ENCODE measurements at regions not wholly inside any gene's neighbourhood (a gene's known extent, or its start where the extent isn't known, plus 50 kb on each side); places are given as distances from the start of the nearest gene placed in this dataset.

- TF ChIP-seq, protein P1, sequence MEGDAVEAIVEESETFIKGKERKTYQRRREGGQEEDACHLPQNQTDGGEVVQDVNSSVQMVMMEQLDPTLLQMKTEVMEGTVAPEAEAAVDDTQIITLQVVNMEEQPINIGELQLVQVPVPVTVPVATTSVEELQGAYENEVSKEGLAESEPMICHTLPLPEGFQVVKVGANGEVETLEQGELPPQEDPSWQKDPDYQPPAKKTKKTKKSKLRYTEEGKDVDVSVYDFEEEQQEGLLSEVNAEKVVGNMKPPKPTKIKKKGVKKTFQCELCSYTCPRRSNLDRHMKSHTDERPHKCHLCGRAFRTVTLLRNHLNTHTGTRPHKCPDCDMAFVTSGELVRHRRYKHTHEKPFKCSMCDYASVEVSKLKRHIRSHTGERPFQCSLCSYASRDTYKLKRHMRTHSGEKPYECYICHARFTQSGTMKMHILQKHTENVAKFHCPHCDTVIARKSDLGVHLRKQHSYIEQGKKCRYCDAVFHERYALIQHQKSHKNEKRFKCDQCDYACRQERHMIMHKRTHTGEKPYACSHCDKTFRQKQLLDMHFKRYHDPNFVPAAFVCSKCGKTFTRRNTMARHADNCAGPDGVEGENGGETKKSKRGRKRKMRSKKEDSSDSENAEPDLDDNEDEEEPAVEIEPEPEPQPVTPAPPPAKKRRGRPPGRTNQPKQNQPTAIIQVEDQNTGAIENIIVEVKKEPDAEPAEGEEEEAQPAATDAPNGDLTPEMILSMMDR (IDR thresholded peaks at IDR 0.05 in 8 of 11, conservative IDR thresholded peaks at IDR 0.05 in 3 of 11): no peak
- no peak for TF ChIP-seq POLR2AphosphoS5 (IDR thresholded peaks at IDR 0.05)
- no peak for TF ChIP-seq POLR2A (IDR thresholded peaks at IDR 0.05)
- intact Hi-C loops (cut with DNase I; ENCODE audit: low total_unique reads): no loop called here
- Histone ChIP-seq H3K36me3 (no peaks in the 10 kb centered on the region), H3K4me3 (no peak overlapping the region), H3K9me3 (no peaks in the 10 kb centered on the region), H3K4me1 (no peaks in the 10 kb centered on the region), H3K27ac (peak overlapping the region in 1 of 8 donors; percentile 40), H3K27me3 (replicated peaks in 1 of 7) (no peaks in the 10 kb centered on the region)
- no peak for DNase-seq
- 69 to 88% (median 79%) methylated on average over 4 of the region's 4 CpGs for WGBS, 5 donors
Measured at GRCh38 chr3:187875863-187876262, 130.6 kb upstream of the BCL6 start.

- Histone ChIP-seq H3K27me3 (replicated peaks in 1 of 7) (no peaks in the 10 kb centered on the region), H3K4me1 (no peaks in the 10 kb centered on the region), H3K36me3 (no peaks in the 10 kb centered on the region), H3K27ac (no peak overlapping the region), H3K4me3 (no peak overlapping the region), H3K9me3 (no peaks in the 10 kb centered on the region)
- intact Hi-C loops (cut with DNase I; ENCODE audit: low total_unique reads): no loop called here
- 70 to 85% (median 74%) methylated on average over 4 of the region's 4 CpGs for WGBS, 5 donors
- DNase-seq: no peak
- no peak for TF ChIP-seq POLR2AphosphoS5 (IDR thresholded peaks at IDR 0.05)
- TF ChIP-seq POLR2A (IDR thresholded peaks at IDR 0.05): no peak
- TF ChIP-seq, protein P1 (IDR thresholded peaks at IDR 0.05 in 8 of 11, conservative IDR thresholded peaks at IDR 0.05 in 3 of 11): no peak
Measured at GRCh38 chr3:187878772-187879518, 133.7 kb upstream of the BCL6 start.

DNA sequence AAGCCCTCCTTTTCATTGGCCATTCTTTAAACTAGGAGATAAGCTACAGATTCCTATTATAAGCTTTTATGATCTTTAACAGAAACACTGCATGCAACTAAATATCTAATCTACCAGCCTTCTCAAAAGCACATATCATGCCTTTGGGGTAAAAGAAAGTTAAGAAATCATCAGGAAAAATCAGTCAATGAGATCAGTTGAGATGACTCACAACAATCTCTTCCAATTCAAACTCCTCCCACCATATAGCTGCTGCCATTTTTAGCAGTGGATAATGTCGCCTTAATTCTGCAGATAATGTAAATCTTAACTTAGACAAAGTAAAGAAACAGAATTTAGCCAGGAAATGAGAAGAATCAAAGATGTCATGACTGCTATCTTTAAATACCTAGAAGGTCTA, 135.2 kb upstream of the BCL6 start:
- intact Hi-C loops (cut with DNase I; ENCODE audit: low total_unique reads): no loop called here
- no peaks in the 10 kb centered on the region for H3K4me1 ChIP-seq
- H3K27ac ChIP-seq: no peak overlapping the region
- 87 to 93% (median 90%) methylated on average over 1 of the region's 1 CpG for WGBS, 5 donors
- DNase-seq: no peak
- H3K36me3 ChIP-seq: no peaks in the 10 kb centered on the region
- H3K27me3 ChIP-seq (replicated peaks in 1 of 7): no peaks in the 10 kb centered on the region
- TF ChIP-seq POLR2A (IDR thresholded peaks at IDR 0.05): no peak
- no peak for TF ChIP-seq POLR2AphosphoS5 (IDR thresholded peaks at IDR 0.05)
- TF ChIP-seq, protein P1 (IDR thresholded peaks at IDR 0.05 in 8 of 11, conservative IDR thresholded peaks at IDR 0.05 in 3 of 11): no peak
- no peaks in the 10 kb centered on the region for H3K9me3 ChIP-seq
- H3K4me3 ChIP-seq: no peak overlapping the region

GRCh38 chr3:187880851-187881250, 135.6 kb upstream of the BCL6 start:
- TF ChIP-seq, protein P1 (IDR thresholded peaks at IDR 0.05 in 8 of 11, conservative IDR thresholded peaks at IDR 0.05 in 3 of 11): no peak
- TF ChIP-seq POLR2AphosphoS5 (IDR thresholded peaks at IDR 0.05): no peak
- TF ChIP-seq POLR2A (IDR thresholded peaks at IDR 0.05): no peak
- H3K9me3 ChIP-seq: no peaks in the 10 kb centered on the region
- intact Hi-C loops (cut with DNase I; ENCODE audit: low total_unique reads): no loop called here
- DNase-seq: no peak
- 90 to 95% (median 93%) methylated on average over 1 of the region's 1 CpG for WGBS, 5 donors
- no peak overlapping the region for H3K4me3 ChIP-seq
- H3K4me1 ChIP-seq: no peaks in the 10 kb centered on the region
- H3K27ac ChIP-seq: no peak overlapping the region
- H3K27me3 ChIP-seq (replicated peaks in 1 of 7): no peaks in the 10 kb centered on the region
- H3K36me3 ChIP-seq: no peaks in the 10 kb centered on the region

All from spleen (tissue), 11 donors.